ENCODE measurements at regions not wholly inside any gene's neighbourhood (a gene's known extent, or its start where the extent isn't known, plus 50 kb on each side); places are given as distances from the start of the nearest gene placed in this dataset.

- TF ChIP-seq, protein P1, sequence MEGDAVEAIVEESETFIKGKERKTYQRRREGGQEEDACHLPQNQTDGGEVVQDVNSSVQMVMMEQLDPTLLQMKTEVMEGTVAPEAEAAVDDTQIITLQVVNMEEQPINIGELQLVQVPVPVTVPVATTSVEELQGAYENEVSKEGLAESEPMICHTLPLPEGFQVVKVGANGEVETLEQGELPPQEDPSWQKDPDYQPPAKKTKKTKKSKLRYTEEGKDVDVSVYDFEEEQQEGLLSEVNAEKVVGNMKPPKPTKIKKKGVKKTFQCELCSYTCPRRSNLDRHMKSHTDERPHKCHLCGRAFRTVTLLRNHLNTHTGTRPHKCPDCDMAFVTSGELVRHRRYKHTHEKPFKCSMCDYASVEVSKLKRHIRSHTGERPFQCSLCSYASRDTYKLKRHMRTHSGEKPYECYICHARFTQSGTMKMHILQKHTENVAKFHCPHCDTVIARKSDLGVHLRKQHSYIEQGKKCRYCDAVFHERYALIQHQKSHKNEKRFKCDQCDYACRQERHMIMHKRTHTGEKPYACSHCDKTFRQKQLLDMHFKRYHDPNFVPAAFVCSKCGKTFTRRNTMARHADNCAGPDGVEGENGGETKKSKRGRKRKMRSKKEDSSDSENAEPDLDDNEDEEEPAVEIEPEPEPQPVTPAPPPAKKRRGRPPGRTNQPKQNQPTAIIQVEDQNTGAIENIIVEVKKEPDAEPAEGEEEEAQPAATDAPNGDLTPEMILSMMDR (IDR thresholded peaks at IDR 0.05): no peak
- no peak for TF ChIP-seq POLR2A (IDR thresholded peaks at IDR 0.05; ENCODE audit: low read depth)
Observed at GRCh38 chr9:14466828-14467227, 152.9 kb upstream of the NFIB start.
